ENCODE measurements at regions not wholly inside any gene's neighbourhood (a gene's known extent, or its start where the extent isn't known, plus 50 kb on each side); places are given as distances from the start of the nearest gene placed in this dataset.

DNA sequence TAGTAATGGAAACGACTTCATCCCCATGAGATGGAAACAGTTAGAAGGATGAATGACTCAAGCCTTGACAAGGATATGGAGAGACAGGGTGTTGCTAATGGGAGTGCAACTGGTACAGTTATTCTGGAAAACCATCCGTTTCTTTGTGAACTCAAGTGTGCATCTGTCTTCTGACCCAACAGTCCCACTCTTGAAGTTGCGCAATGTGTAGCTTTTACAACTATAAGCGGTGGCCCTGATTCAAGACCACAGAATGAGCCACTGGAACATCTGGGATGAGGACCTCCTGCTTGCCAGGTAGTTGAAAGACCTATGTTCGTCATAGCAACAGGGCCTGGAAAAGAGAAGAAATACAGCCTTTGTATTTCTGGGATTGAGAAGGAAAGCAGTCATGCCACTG is 115.8 kb upstream of the GMDS start:
- no peak for ATAC-seq
- Histone ChIP-seq H3K27ac (no peak overlapping the region), H3K4me3 (no peak overlapping the region), H3K9me3 (no peaks in the 10 kb centered on the region), H3K36me3 (no peaks in the 10 kb centered on the region), H3K4me1 (no peaks in the 10 kb centered on the region), H3K27me3 (no peaks in the 10 kb centered on the region)
- no peak for DNase-seq
- TF ChIP-seq, protein P1, sequence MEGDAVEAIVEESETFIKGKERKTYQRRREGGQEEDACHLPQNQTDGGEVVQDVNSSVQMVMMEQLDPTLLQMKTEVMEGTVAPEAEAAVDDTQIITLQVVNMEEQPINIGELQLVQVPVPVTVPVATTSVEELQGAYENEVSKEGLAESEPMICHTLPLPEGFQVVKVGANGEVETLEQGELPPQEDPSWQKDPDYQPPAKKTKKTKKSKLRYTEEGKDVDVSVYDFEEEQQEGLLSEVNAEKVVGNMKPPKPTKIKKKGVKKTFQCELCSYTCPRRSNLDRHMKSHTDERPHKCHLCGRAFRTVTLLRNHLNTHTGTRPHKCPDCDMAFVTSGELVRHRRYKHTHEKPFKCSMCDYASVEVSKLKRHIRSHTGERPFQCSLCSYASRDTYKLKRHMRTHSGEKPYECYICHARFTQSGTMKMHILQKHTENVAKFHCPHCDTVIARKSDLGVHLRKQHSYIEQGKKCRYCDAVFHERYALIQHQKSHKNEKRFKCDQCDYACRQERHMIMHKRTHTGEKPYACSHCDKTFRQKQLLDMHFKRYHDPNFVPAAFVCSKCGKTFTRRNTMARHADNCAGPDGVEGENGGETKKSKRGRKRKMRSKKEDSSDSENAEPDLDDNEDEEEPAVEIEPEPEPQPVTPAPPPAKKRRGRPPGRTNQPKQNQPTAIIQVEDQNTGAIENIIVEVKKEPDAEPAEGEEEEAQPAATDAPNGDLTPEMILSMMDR (IDR thresholded peaks at IDR 0.05): no peak
- intact Hi-C loops (cut with DNase I): no loop called here

DNA sequence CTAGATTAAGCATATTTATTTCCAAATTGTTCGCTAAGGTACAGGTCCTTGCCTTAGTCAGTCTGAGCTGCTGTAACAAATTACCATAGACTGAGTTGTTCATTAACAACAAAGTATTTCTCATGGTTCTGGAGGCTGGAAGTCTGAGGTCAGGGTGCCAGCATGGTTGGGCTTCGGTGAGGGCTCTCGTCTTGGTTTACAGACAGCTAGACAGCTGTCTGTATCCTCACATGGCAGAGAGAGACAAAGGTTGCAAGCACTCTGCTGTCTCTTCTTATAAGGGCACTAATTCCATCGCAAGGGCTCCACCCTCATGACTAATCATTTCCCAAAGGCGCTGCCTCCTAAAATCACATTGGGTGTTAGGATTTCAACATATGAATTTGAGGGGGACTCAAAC is 115.3 kb upstream of the GMDS start:
- no peak for ATAC-seq
- no peaks in the 10 kb centered on the region for H3K9me3 ChIP-seq
- H3K27me3 ChIP-seq: no peaks in the 10 kb centered on the region
- no peaks in the 10 kb centered on the region for H3K36me3 ChIP-seq
- H3K4me1 ChIP-seq: no peaks in the 10 kb centered on the region
- DNase-seq: no peak
- TF ChIP-seq, protein P1 (IDR thresholded peaks at IDR 0.05): no peak
- H3K27ac ChIP-seq: no peak overlapping the region
- H3K4me3 ChIP-seq: no peak overlapping the region
- intact Hi-C loops (cut with DNase I): no loop called here

DNA sequence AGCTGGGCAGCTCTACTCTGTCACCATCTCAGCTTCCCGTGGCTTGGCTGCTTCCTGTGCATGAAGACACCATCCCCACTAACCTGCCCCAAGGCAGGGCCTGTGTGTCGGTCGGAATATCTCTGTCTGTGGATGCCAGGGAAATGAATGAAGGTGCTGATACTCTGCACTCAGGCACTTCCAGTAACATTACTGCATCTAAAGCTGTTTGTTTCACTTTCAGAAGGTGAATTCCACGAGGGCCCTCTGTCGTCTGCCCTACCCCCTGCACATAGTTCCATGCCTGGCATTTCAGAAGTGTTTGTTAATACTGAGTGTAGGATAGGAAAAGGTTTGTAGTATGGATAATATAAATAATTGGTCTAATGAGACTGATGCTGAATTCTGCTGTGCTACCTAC is 114.7 kb upstream of the GMDS start:
- H3K4me3 ChIP-seq: no peak overlapping the region
- no peaks in the 10 kb centered on the region for H3K27me3 ChIP-seq
- TF ChIP-seq, protein P1 (IDR thresholded peaks at IDR 0.05): no peak
- no peaks in the 10 kb centered on the region for H3K4me1 ChIP-seq
- no peak overlapping the region for H3K27ac ChIP-seq
- H3K36me3 ChIP-seq: no peaks in the 10 kb centered on the region
- ATAC-seq (peak; percentile 63), DNase-seq (no peak)
- H3K9me3 ChIP-seq: no peaks in the 10 kb centered on the region
- intact Hi-C loops (cut with DNase I): no loop called here

DNA sequence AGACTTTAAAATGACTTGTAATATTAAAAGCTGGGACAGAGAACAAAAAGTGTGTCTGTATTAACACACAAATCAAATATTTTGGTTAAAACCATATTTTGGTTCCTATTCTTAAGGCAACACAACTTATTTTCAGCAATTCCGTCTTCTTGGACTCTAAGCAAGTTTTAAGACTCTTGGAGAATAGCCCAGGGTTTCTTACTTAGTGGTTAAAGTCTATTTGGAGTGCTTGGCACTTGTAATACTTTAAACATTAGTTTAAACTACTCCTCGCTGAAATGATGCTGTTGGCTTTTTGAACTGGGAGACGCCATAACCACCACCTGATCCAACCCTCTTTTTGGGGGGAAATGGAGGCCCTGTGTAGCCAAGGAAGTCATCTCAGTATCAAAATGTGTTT is 109.7 kb upstream of the GMDS start:
- no peaks in the 10 kb centered on the region for H3K27me3 ChIP-seq
- TF ChIP-seq, protein P1 (IDR thresholded peaks at IDR 0.05): no peak
- DNase-seq (no peak), ATAC-seq (no peak)
- no peaks in the 10 kb centered on the region for H3K36me3 ChIP-seq
- no peaks in the 10 kb centered on the region for H3K4me1 ChIP-seq
- intact Hi-C loops (cut with DNase I): loop anchor here (10.0 kb wide), 1 partner anchor 750 kb away; the partner anchor contains the start of gene FOXC1
- H3K9me3 ChIP-seq: no peaks in the 10 kb centered on the region
- H3K4me3 ChIP-seq: no peak overlapping the region
- H3K27ac ChIP-seq: no peak overlapping the region

DNA sequence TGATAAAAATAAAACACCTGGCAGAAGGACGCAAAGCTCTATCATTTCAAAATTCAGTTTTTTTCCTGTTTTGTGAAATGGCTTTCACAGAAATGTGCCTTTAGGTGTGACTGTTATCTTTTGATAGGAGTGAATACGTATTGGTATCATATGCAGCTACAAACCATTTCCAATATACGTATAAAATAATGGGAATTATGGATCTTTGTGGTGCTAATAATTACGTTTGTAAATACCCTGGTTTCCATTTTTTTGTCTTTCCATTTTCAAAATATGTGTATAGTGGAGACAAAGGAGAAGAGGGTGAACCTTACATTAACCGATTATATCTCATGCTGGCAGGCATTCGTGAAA is 108.7 kb upstream of the GMDS start:
- Histone ChIP-seq H3K36me3 (no peaks in the 10 kb centered on the region), H3K4me1 (no peaks in the 10 kb centered on the region), H3K27ac (no peak overlapping the region), H3K27me3 (no peaks in the 10 kb centered on the region), H3K4me3 (no peak overlapping the region), H3K9me3 (no peaks in the 10 kb centered on the region)
- intact Hi-C loops (cut with DNase I): loop anchor here (10.0 kb wide), 1 partner anchor 749 kb away; the partner anchor contains the start of gene FOXC1
- TF ChIP-seq, protein P1 (IDR thresholded peaks at IDR 0.05): no peak
- ATAC-seq (no peak), DNase-seq (no peak)
